GM23248 (cell line): ENCODE measurements at regions not wholly inside any gene's neighbourhood (a gene's known extent, or its start where the extent isn't known, plus 50 kb on each side); places are given as distances from the start of the nearest gene placed in this dataset.

Experiments used
- DNase-seq: peaks from one replicate; pipeline ENCODE4 v3.0.0-alpha.2; 2015
- H2AFZ ChIP-seq: fragments of 200-600 bp; sonication (generic); 2 replicates; pipeline ENCODE4 v1.6.1; 2016; ENCODE audit warnings: antibody characterized with exemption
- H3F3A ChIP-seq: fragments of 200-600 bp; sonication (generic); 2 replicates; pipeline ENCODE4 v1.6.1; 2016; ENCODE audit warnings: mild to moderate bottlenecking, antibody characterized with exemption, mixed run types; ENCODE audit not compliant: insufficient read depth
- H3K27ac ChIP-seq: fragments of 200-600 bp; sonication (generic); 2 replicates; pipeline ENCODE4 v1.5.1; 2016; ENCODE audit warnings: mild to moderate bottlenecking
- H3K27me3 ChIP-seq: fragments of 200-600 bp; sonication (generic); replicated peaks from 2 replicates; pipeline ENCODE4 v1.6.1; 2016; ENCODE audit warnings: mild to moderate bottlenecking; ENCODE audit not compliant: insufficient read depth
- H3K36me3 ChIP-seq: fragments of 200-600 bp; sonication (generic); 2 replicates; pipeline ENCODE4 v1.6.1; 2016; ENCODE audit warnings: low read depth, mild to moderate bottlenecking
- H3K4me1 ChIP-seq: fragments of 200-600 bp; sonication (generic); 2 replicates; pipeline ENCODE4 v1.6.1; 2016; ENCODE audit warnings: mild to moderate bottlenecking; ENCODE audit not compliant: insufficient read depth
- H3K4me2 ChIP-seq: fragments of 200-600 bp; sonication (generic); one replicate; pipeline ENCODE4 v1.6.1; 2016; ENCODE audit warnings: mild to moderate bottlenecking; ENCODE audit not compliant: unreplicated experiment
- H3K4me3 ChIP-seq: fragments of 200-600 bp; sonication (generic); 2 replicates; pipeline ENCODE4 v1.5.1; 2016; ENCODE audit warnings: mild to moderate bottlenecking
- H3K79me2 ChIP-seq: fragments of 200-600 bp; sonication (generic); 2 replicates; pipeline ENCODE4 v1.6.1; 2016; ENCODE audit warnings: mild to moderate bottlenecking; ENCODE audit not compliant: insufficient read depth
- H3K9ac ChIP-seq: fragments of 200-600 bp; sonication (generic); 2 replicates; pipeline ENCODE4 v1.6.1; 2016; ENCODE audit warnings: mild to moderate bottlenecking
- H3K9me2 ChIP-seq: fragments of 200-600 bp; sonication (generic); 2 replicates; pipeline ENCODE4 v1.6.1; 2016; ENCODE audit warnings: mixed run types, mild to moderate bottlenecking, moderate library complexity; ENCODE audit not compliant: insufficient read depth
- H3K9me3 ChIP-seq: fragments of 200-600 bp; sonication (generic); one replicate; pipeline ENCODE4 v1.6.1; 2017; ENCODE audit warnings: low read depth
- H4K20me1 ChIP-seq: fragments of 200-600 bp; sonication (generic); 2 replicates; pipeline ENCODE4 v1.6.0; 2016; ENCODE audit not compliant: insufficient read depth
- EZH2 ChIP-seq: fragments of 200-600 bp; sonication (generic); IDR thresholded peaks from 2 replicates; pipeline ENCODE4 v1.6.1; 2018; ENCODE audit warnings: antibody characterized with exemption, mild to moderate bottlenecking; ENCODE audit not compliant: insufficient read depth, poor library complexity, severe bottlenecking
- EZH2phosphoT487 ChIP-seq: fragments of 200-600 bp; sonication (generic); IDR thresholded peaks from 2 replicates; pipeline ENCODE4 v1.6.1; 2018; ENCODE audit warnings: antibody characterized with exemption, moderate library complexity, mild to moderate bottlenecking, low read depth; ENCODE audit not compliant: insufficient read depth
- WGBS, 2 experiments: methylation state at CpG; one replicate each; pipeline ENCODE4 v1.1.6; 2015 to 2017; ENCODE audit warnings: low lambda C conversion rate in 2 of 2, low coverage in 1 of 2; ENCODE audit errors: missing lambda C conversion rate in 2 of 2; 5-methylcytosine and 5-hydroxymethylcytosine counted together
- in situ Hi-C: fragments of 300-500 bp; cut with MboI; formaldehyde crosslinking; loops from 2 replicates; pipeline ENCODE4 v1.15.0; 2020

DNA sequence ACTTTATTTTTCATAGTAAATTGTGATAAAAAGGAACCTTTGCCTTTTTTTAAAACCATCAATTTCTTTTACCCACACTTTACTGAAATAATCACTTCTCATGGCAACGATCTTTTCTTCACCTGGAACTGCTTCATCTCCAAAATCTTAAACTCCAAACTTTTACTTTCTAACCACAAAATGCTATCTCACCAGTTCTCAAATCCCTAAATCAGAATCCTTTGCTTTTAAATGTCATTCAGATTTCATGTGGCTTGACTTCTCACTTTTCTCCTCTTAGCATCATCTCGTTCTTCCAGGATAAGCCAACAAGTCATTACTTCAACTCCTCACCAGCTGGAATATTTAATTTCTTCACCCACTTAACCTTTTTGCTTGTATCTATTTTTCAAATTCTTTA is 284.3 kb upstream of the RASGEF1B start:
- TF ChIP-seq EZH2 (no peak), EZH2phosphoT487 (no peak)
- no peaks in the 10 kb centered on the region for H3K9me3 ChIP-seq
- H3F3A ChIP-seq = no peaks in the 10 kb centered on the region
- H3K9me2 ChIP-seq = no peaks in the 10 kb centered on the region
- DNase-seq = no peak
- in situ Hi-C loops = no loop called here
- H3K36me3 ChIP-seq = no peaks in the 10 kb centered on the region
- no peak overlapping the region for H3K4me2 ChIP-seq
- no peak overlapping the region for H2AFZ ChIP-seq
- H3K27me3 ChIP-seq = no peaks in the 10 kb centered on the region
- no peaks in the 10 kb centered on the region for H3K4me1 ChIP-seq
- WGBS, 2 experiments = 24 to 29% methylated on average over 2 of the region's 2 CpGs
- no peak overlapping the region for H3K27ac ChIP-seq
- no peaks in the 10 kb centered on the region for H4K20me1 ChIP-seq
- H3K4me3 ChIP-seq = no peak overlapping the region
- H3K79me2 ChIP-seq = no peaks in the 10 kb centered on the region
- no peak overlapping the region for H3K9ac ChIP-seq

DNA sequence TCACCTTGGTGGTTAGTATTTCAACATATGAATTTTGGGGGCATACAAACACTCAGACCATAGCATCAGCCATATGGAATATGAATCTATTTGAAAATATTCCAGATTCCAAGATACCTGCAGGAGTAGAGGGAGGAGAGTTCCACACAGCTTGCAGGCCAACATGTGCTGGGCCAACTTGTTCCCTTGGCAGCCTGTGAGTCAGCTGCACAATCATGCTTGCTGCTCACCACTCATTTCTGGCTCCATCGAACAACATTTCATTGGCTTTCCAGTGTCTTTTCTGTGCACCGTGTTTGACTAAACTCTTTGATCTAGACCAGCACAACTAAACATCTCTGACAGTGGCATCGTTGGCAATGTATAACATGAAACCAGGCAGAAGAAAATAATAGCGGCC is 282.5 kb upstream of the RASGEF1B start:
- no peaks in the 10 kb centered on the region for H3K27me3 ChIP-seq
- H3F3A ChIP-seq = no peaks in the 10 kb centered on the region
- H3K4me2 ChIP-seq = no peak overlapping the region
- in situ Hi-C loops = no loop called here
- no peaks in the 10 kb centered on the region for H3K4me1 ChIP-seq
- H3K79me2 ChIP-seq = no peaks in the 10 kb centered on the region
- H4K20me1 ChIP-seq = no peaks in the 10 kb centered on the region
- H3K27ac ChIP-seq = no peak overlapping the region
- WGBS, 2 experiments = 12 to 15% methylated on average over 4 of the region's 4 CpGs
- DNase-seq = peak; percentile 19
- H3K9me3 ChIP-seq = no peaks in the 10 kb centered on the region
- H2AFZ ChIP-seq = no peak overlapping the region
- no peak overlapping the region for H3K4me3 ChIP-seq
- no peak overlapping the region for H3K9ac ChIP-seq
- TF ChIP-seq EZH2 (no peak), EZH2phosphoT487 (no peak)
- H3K36me3 ChIP-seq = no peaks in the 10 kb centered on the region
- no peaks in the 10 kb centered on the region for H3K9me2 ChIP-seq

DNA sequence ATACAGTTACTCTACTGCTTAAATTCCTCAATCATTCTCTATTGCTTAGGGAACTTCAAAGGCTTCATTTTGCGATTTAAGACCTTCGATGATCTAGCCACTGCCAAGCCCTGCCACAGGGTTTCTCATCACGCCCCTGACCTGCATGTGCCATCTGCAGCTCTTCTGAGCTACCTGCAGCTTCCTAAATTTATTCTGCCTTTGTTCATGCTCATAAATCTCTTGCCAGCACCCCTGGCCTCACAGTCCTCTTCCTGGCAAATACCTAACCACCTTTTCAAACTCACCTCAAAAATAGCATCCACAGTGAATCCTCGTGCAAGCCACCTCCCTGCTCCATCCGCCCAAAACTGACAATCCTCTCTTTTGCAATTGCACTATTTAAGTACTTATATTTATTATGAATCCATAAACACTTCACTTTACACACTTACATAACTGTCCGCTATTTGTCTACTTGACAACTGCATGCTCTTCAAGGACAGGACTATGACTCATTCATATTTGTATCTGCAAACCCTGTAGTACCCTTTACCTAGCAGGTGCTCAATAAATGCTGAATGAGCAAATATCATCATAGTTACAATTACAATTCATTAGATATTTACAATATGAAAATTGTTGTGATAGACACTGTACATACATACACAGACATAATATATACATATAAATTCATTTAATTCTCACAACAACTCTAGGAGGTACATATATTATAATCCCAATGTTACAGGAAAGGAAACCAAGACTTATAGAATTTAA is 280.0 kb upstream of the RASGEF1B start:
- WGBS, 2 experiments = 55 to 56% methylated on average over 6 of the region's 6 CpGs
- TF ChIP-seq EZH2 = no peak
- no peak overlapping the region for H3K9ac ChIP-seq
- H2AFZ ChIP-seq = no peak overlapping the region
- H3K79me2 ChIP-seq = no peaks in the 10 kb centered on the region
- H3K4me2 ChIP-seq = no peak overlapping the region
- H3K4me1 ChIP-seq = no peaks in the 10 kb centered on the region
- H3K36me3 ChIP-seq = no peaks in the 10 kb centered on the region
- no peaks in the 10 kb centered on the region for H4K20me1 ChIP-seq
- no peak overlapping the region for H3K4me3 ChIP-seq
- H3K9me2 ChIP-seq = no peaks in the 10 kb centered on the region
- no peak for DNase-seq
- H3F3A ChIP-seq = no peaks in the 10 kb centered on the region
- in situ Hi-C loops = no loop called here
- H3K27ac ChIP-seq = no peak overlapping the region
- H3K9me3 ChIP-seq = no peaks in the 10 kb centered on the region
- no peaks in the 10 kb centered on the region for H3K27me3 ChIP-seq

DNA sequence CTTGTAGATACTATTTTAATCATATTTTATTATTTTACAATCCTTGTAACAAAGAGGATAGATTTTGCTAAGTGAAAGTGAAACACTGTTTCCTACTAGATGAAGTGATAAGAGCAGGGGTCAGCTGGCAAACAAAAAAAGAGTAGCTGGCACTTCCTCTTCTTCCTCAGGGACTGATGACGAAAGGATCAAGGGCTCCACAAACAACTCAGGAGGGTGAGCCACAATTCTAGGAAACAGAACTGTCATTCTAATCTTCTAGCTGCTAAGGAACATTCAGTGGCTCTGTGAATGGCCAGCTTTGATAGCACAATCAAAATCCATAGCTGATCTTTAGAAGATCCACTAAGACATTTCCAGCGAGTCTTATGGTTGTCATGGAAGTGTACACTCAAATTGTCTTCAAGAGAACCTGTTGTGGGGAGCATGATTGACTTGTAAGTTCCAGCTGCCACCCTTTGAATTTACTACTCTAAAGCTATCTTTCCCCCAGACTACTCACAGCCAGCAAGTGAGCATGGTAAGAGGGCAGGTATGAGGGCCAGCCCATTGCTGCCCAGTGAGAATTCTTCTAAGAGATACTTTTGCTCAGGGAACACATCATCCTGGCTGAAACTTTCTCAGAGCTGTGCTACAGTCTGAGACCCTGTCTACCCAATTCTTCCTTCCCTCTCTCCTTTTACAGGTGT is 275.7 kb upstream of the RASGEF1B start:
- H3K4me2 ChIP-seq = no peak overlapping the region
- H3K9me2 ChIP-seq = no peaks in the 10 kb centered on the region
- DNase-seq = no peak
- no peaks in the 10 kb centered on the region for H3K27me3 ChIP-seq
- no peaks in the 10 kb centered on the region for H3K4me1 ChIP-seq
- no peak overlapping the region for H3K27ac ChIP-seq
- TF ChIP-seq EZH2 (no peak), EZH2phosphoT487 (no peak)
- no peaks in the 10 kb centered on the region for H4K20me1 ChIP-seq
- H3K9me3 ChIP-seq = no peaks in the 10 kb centered on the region
- H3K36me3 ChIP-seq = no peaks in the 10 kb centered on the region
- no peak overlapping the region for H3K4me3 ChIP-seq
- WGBS, 2 experiments = 22 to 50% methylated on average over 2 of the region's 2 CpGs
- H3K9ac ChIP-seq = no peak overlapping the region
- no peak overlapping the region for H2AFZ ChIP-seq
- no peaks in the 10 kb centered on the region for H3K79me2 ChIP-seq
- in situ Hi-C loops = no loop called here
- no peaks in the 10 kb centered on the region for H3F3A ChIP-seq
